D721Med (cell line): ENCODE measurements at regions not wholly inside any gene's neighbourhood (a gene's known extent, or its start where the extent isn't known, plus 50 kb on each side); places are given as distances from the start of the nearest gene placed in this dataset.

Experiments used
- DNase-seq: peaks from one replicate; pipeline ENCODE4 v3.0.0; 2011; ENCODE audit warnings: low spot score; ENCODE audit not compliant: insufficient read length
- FAIRE-seq: peaks from 2 replicates; lab custom pipeline; 2011; peaks lifted over from hg19 to GRCh38; lab: Jason Lieb, UNC
- CTCF ChIP-seq: IDR thresholded peaks from 2 replicates; pipeline ENCODE4 v1.5.1; 2012; ENCODE audit warnings: mild to moderate bottlenecking, control low read depth; ENCODE audit not compliant: insufficient read depth; ENCODE audit errors: missing control alignments

GRCh38 chr5:117954331-117954730 is 1034.0 kb downstream of the DTWD2 start:
- no peak for DNase-seq
- FAIRE-seq = no peak
- TF ChIP-seq CTCF = no peak

DNA sequence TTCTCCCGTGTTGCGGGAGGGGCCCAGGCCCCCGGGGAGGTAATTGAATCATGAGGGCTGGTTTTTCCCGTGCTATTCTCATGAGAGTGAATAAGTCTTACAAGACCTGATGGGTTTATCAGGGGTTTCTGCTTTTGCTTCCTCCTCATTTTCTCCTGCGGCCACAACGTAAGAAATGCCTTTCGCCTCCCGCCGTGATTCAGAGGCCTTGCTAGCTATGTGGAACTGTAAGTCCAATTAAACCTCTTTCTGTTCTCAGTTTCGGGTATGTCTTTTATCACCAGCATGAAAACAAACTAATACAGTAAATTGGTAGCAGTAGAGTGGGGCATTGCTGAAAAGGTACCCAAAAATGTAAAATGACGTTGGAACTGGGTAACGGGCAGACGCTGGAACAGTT is 1035.1 kb downstream of the DTWD2 start:
- TF ChIP-seq CTCF = no peak
- DNase-seq = no peak
- FAIRE-seq = no peak

- FAIRE-seq = no peak
- no peak for DNase-seq
- TF ChIP-seq CTCF = no peak
Measured at GRCh38 chr5:117947836-117948235, 1040.5 kb downstream of the DTWD2 start.

GRCh38 chr5:117947121-117947520 is 1041.2 kb downstream of the DTWD2 start:
- no peak for TF ChIP-seq CTCF
- DNase-seq = no peak
- FAIRE-seq = no peak

- no peak for TF ChIP-seq CTCF
- DNase-seq (no peak), FAIRE-seq (no peak)
Measured at GRCh38 chr5:117945258-117945657, 1043.1 kb downstream of the DTWD2 start.

- FAIRE-seq (no peak), DNase-seq (no peak)
- no peak for TF ChIP-seq CTCF
Measured at GRCh38 chr5:117943541-117943940, 1044.8 kb downstream of the DTWD2 start.

GRCh38 chr5:117942861-117943519 is 1045.4 kb downstream of the DTWD2 start:
- DNase-seq = no peak
- TF ChIP-seq CTCF = no peak
- no peak for FAIRE-seq
